Nephron (organoid): ENCODE measurements at regions not wholly inside any gene's neighbourhood (a gene's known extent, or its start where the extent isn't known, plus 50 kb on each side); places are given as distances from the start of the nearest gene placed in this dataset.

Experiments used
- H3K27ac Mint-ChIP-seq, 3 experiments: 2 replicates each; pipeline ENCODE4 v1.8.0; 2020; ENCODE audit warnings: mixed read lengths in 3 of 3, mild to moderate bottlenecking in 2 of 3, moderate library complexity in 1 of 3
- H3K27me3 Mint-ChIP-seq: 2 replicates; pipeline ENCODE4 v1.8.0; 2021; ENCODE audit warnings: low read depth, mild to moderate bottlenecking, moderate library complexity, mixed read lengths
- H3K36me3 Mint-ChIP-seq: 2 replicates; pipeline ENCODE4 v1.8.0; 2020; ENCODE audit warnings: low read depth, mixed read lengths
- H3K4me1 Mint-ChIP-seq: 2 replicates; pipeline ENCODE4 v1.8.0; 2020; ENCODE audit warnings: mixed read lengths
- H3K4me3 Mint-ChIP-seq, 3 experiments: 2 replicates each; pipeline ENCODE4 v1.8.0; 2020; ENCODE audit warnings: mild to moderate bottlenecking in 3 of 3, mixed read lengths in 3 of 3, moderate library complexity in 2 of 3
- H3K9me3 Mint-ChIP-seq: 2 replicates; pipeline ENCODE4 v1.8.0; 2020; ENCODE audit warnings: mixed read lengths
- TF ChIP-seq, protein P1 (sequence below), 3 experiments: fragments of 200-600 bp; sonication (generic); IDR thresholded peaks; one replicate each; pipeline ENCODE4 v1.5.0; 2021; ENCODE audit warnings: antibody characterized with exemption in 3 of 3; ENCODE audit not compliant: unreplicated experiment in 3 of 3

DNA sequence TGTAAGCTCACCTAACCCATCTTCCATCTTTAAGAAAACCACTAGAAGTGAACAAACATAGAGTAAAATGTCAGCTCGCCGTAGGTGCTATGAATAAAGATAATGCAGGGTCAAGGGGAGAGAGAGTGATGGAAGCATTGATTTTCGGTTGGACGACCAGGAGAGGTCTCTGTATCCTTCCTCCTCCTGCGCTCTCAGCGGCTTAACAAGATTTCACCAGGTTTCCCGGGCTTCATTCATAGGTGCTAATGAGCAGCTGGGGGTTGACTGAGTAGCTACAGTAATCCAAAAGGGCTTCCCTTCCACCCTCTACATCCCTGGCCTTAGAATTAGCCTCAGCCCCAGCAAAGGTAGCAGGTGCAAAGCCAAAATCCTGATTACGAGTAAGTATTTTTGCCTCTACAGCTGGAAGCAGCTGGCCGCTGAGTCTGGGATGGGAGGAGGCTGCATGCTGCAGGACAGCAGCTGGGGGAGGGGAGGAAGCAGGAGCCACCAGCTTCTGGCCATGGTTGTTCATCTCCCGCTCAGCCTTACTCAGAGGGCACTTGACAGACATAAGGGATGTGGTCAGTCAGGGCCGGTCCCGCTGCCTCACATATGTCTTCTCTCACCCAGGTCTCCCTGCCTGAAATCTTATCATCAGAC lies 112.0 kb upstream of the IL12B start:
- TF ChIP-seq, protein P1, sequence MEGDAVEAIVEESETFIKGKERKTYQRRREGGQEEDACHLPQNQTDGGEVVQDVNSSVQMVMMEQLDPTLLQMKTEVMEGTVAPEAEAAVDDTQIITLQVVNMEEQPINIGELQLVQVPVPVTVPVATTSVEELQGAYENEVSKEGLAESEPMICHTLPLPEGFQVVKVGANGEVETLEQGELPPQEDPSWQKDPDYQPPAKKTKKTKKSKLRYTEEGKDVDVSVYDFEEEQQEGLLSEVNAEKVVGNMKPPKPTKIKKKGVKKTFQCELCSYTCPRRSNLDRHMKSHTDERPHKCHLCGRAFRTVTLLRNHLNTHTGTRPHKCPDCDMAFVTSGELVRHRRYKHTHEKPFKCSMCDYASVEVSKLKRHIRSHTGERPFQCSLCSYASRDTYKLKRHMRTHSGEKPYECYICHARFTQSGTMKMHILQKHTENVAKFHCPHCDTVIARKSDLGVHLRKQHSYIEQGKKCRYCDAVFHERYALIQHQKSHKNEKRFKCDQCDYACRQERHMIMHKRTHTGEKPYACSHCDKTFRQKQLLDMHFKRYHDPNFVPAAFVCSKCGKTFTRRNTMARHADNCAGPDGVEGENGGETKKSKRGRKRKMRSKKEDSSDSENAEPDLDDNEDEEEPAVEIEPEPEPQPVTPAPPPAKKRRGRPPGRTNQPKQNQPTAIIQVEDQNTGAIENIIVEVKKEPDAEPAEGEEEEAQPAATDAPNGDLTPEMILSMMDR (IDR thresholded peaks at IDR 0.05; ENCODE audit: unreplicated experiment in 3 of 3) = peak in 2 of 3 experiments; percentile 6 to 8
- Mint-ChIP-seq H3K27ac (peak overlapping the region in 1 of 3 experiments; percentile 6), H3K9me3 (no peaks in the 10 kb centered on the region), H3K4me3 (no peak overlapping the region), H3K27me3 (peaks cover 26% of the 10 kb centered on the region), H3K4me1 (peaks cover 18% of the 10 kb centered on the region), H3K36me3 (no peaks in the 10 kb centered on the region)

GRCh38 chr5:159444441-159445082 lies 114.3 kb upstream of the IL12B start:
- Mint-ChIP-seq H3K27ac (no peak overlapping the region), H3K27me3 (peaks cover 29% of the 10 kb centered on the region), H3K4me1 (peaks cover 24% of the 10 kb centered on the region), H3K9me3 (no peaks in the 10 kb centered on the region), H3K36me3 (no peaks in the 10 kb centered on the region), H3K4me3 (no peak overlapping the region)
- TF ChIP-seq, protein P1 (IDR thresholded peaks at IDR 0.05; ENCODE audit: unreplicated experiment in 3 of 3) = peak; percentile 51 to 73 (median 53)

GRCh38 chr5:159447116-159447515 lies 116.8 kb upstream of the IL12B start:
- Mint-ChIP-seq H3K27ac (no peak overlapping the region), H3K36me3 (no peaks in the 10 kb centered on the region), H3K4me3 (no peak overlapping the region), H3K4me1 (peaks cover 30% of the 10 kb centered on the region), H3K9me3 (no peaks in the 10 kb centered on the region), H3K27me3 (peaks cover 29% of the 10 kb centered on the region)
- TF ChIP-seq, protein P1 (IDR thresholded peaks at IDR 0.05; ENCODE audit: unreplicated experiment in 3 of 3) = no peak

- Mint-ChIP-seq H3K27ac (peak overlapping the region in 2 of 3 experiments; percentile 33 to 39), H3K4me3 (peak overlapping the region in 2 of 3 experiments; percentile 0), H3K9me3 (no peaks in the 10 kb centered on the region), H3K4me1 (peaks cover 20% of the 10 kb centered on the region), H3K27me3 (peaks cover 29% of the 10 kb centered on the region), H3K36me3 (no peaks in the 10 kb centered on the region)
- TF ChIP-seq, protein P1 (IDR thresholded peaks at IDR 0.05; ENCODE audit: unreplicated experiment in 3 of 3) = no peak
Observed at GRCh38 chr5:159448841-159449407, 118.6 kb upstream of the IL12B start.

DNA sequence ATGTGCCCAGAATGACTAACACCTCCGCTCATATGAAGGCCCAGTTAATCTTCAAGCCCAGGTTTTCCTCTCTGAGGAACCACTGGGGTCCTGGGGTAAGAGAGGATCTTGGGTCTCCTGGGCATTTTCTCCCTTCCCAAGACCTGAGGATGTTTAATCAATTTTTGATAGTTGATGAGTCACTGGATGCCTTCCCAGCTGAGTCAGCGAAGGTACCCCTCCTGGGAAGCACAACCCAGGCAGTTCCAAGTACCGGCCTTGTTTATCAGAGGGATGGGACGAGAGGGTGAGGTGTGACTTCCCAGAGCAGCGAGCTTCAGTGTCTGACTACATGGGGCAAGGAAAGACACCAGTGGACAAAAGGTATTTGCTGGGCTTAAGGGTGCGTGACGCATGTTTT lies 119.6 kb upstream of the IL12B start:
- TF ChIP-seq, protein P1 (IDR thresholded peaks at IDR 0.05; ENCODE audit: unreplicated experiment in 3 of 3) = no peak
- peaks cover 32% of the 10 kb centered on the region for H3K27me3 Mint-ChIP-seq

More for the DNA sequence above, 119.6 kb upstream of the IL12B start:
- H3K27ac Mint-ChIP-seq = no peak overlapping the region
- H3K4me3 Mint-ChIP-seq = no peak overlapping the region
- no peaks in the 10 kb centered on the region for H3K9me3 Mint-ChIP-seq
- no peaks in the 10 kb centered on the region for H3K36me3 Mint-ChIP-seq
- peaks cover 14% of the 10 kb centered on the region for H3K4me1 Mint-ChIP-seq
